D721Med (cell line): ENCODE measurements at regions not wholly inside any gene's neighbourhood (a gene's known extent, or its start where the extent isn't known, plus 50 kb on each side); places are given as distances from the start of the nearest gene placed in this dataset.
"Not testable (repeated sequence)": the region's sequence is repeated elsewhere in the genome, so short reads cannot be mapped to it uniquely, and the experiment has no call there.

Source experiments
- DNase-seq: peaks from one replicate; pipeline ENCODE4 v3.0.0; 2011; ENCODE audit warnings: low spot score; ENCODE audit not compliant: insufficient read length
- FAIRE-seq: peaks from 2 replicates; lab custom pipeline; 2011; peaks lifted over from hg19 to GRCh38; lab: Jason Lieb, UNC
- CTCF ChIP-seq: IDR thresholded peaks from 2 replicates; pipeline ENCODE4 v1.5.1; 2012; ENCODE audit warnings: mild to moderate bottlenecking, control low read depth; ENCODE audit not compliant: insufficient read depth; ENCODE audit errors: missing control alignments

GRCh38 chr2:16348821-16349515, 316.7 kb downstream of the CYRIA start:
- TF ChIP-seq CTCF = no peak
- DNase-seq (no peak), FAIRE-seq (no peak)

DNA sequence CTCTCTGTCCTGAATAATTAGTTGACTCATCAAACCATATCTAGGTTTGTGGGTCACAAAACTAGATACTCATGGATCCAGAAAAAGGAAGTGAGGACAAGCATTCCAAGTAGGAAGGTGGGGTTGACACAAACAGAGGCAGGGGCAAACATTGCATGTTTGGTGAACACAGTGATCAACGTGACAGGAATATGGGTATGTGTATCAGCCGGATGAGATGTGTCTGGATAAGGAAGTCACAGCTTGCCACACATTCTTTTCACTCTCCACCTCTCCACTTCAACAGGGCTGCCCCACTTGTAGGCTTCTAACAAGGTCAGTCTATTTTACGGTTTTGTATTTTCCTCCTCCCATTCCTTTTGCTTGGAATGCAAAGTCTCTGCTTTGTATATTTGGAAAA, 319.0 kb downstream of the CYRIA start:
- no peak for TF ChIP-seq CTCF
- DNase-seq (no peak), FAIRE-seq (no peak)

DNA sequence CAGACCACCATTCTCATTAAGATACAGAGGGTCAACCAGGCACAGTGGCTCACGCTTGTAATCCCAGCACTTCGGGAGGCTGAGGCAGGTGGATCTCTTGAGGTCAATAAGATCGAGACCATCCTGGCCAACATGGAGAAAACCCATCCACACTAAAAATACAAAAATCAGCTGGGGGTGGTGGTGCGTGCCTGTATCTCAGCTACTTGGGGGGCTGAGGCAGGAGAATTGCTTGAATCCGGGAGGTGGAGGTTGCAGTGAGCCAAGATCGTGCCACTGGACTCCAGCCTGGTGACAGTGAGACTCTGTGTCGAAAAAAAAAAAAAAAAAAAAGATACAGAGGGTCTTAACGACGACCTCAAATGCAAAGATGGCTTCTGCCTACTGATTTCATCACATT, 320.4 kb downstream of the CYRIA start:
- not testable (repeated sequence) for FAIRE-seq, DNase-seq

DNA sequence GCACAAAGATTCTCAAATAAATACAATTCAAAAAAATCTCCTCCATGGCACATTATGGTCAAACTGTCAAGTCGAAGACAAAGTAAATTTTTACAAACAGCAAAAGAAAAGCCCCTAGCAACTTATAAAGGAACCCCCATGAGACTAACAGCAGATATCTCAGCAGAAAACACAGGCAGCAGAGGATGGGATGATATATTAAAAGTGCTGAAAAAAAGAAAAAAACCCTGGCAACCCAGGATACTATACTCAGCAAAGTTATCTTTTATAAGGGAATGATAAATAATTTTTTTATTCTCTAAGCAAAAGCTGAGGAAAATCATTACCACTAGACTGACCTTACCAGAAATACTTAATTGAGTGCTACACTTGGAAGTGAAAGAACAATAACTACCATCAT, 326.4 kb downstream of the CYRIA start:
- TF ChIP-seq CTCF = no peak

DNA sequence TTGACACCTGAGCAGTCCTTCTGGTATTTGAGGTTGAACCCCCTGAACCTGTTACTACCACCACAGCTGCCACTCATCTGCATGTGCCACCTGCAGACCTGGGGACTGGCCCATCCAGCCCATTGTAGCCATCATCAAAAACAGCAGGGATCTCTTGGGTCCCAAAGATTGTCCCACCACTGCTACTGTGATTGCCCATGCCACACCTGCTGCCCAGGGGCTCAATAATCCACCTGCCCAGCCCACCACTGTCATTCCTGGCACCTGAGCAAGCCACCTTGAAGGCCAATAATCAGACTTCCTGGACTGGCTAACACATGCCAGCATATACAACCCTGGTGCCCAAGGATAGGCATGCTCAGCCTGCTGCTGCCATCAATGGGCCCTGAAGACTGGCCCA, 327.6 kb downstream of the CYRIA start:
- DNase-seq (no peak), FAIRE-seq (no peak)
- TF ChIP-seq CTCF = no peak

More for the DNA sequence above, 326.4 kb downstream of the CYRIA start:
- DNase-seq (no peak), FAIRE-seq (no peak)

DNA sequence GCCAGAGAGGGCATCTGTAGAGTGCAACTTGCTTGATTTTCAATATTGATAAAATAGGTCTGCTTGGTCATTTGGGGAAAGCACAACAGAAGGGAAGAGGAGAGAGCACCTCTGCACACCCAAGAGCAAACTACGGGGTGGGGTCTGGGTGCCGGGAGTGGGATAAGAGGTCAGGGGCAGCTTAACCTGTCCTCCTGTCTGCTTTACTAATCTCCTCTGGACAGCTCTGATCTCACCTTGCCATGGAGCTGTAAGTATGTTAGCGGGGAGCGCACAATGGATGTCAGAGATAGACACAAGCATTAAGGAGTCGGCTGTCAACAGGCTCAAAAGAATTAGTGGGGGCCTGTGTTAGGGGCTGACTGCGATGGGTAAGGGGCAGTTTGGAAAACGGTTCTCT, 328.7 kb downstream of the CYRIA start:
- no peak for TF ChIP-seq CTCF
- DNase-seq (no peak), FAIRE-seq (no peak)

- FAIRE-seq (no peak), DNase-seq (no peak)
- no peak for TF ChIP-seq CTCF
Measured at GRCh38 chr2:16336491-16336890, 329.1 kb downstream of the CYRIA start.

GRCh38 chr2:16335947-16336346, 329.7 kb downstream of the CYRIA start:
- no peak for FAIRE-seq
- no peak for DNase-seq
- TF ChIP-seq CTCF = no peak
